IPS-18a (cell line): ENCODE measurements at regions not wholly inside any gene's neighbourhood (a gene's known extent, or its start where the extent isn't known, plus 50 kb on each side); places are given as distances from the start of the nearest gene placed in this dataset.

ENCODE experiments used
- H3K27ac ChIP-seq: one replicate; pipeline ENCODE4 v1.5.1; 2013; ENCODE audit warnings: low read length
- H3K27me3 ChIP-seq: one replicate; pipeline ENCODE4 v1.6.1; 2013; ENCODE audit warnings: mild to moderate bottlenecking, low read length; ENCODE audit not compliant: control insufficient read depth, insufficient read depth
- H3K36me3 ChIP-seq: one replicate; pipeline ENCODE4 v1.6.1; 2013; ENCODE audit warnings: low read depth, low read length; ENCODE audit not compliant: control insufficient read depth
- H3K4me1 ChIP-seq: one replicate; pipeline ENCODE4 v1.6.1; 2013; ENCODE audit warnings: low read depth, low read length; ENCODE audit not compliant: control insufficient read depth
- H3K4me3 ChIP-seq: one replicate; pipeline ENCODE4 v1.5.1; 2013; ENCODE audit warnings: low read length
- H3K9ac ChIP-seq: one replicate; pipeline ENCODE4 v1.6.1; 2013; ENCODE audit warnings: mild to moderate bottlenecking, low read length, moderate library complexity
- H3K9me3 ChIP-seq: one replicate; pipeline ENCODE4 v1.6.1; 2013; ENCODE audit warnings: low read depth, low read length; ENCODE audit not compliant: control insufficient read depth

GRCh38 chr5:121503111-121503840 is 348.4 kb upstream of the FTMT start:
- Histone ChIP-seq H3K9me3 (no peaks in the 10 kb centered on the region), H3K4me1 (peaks cover 28% of the 10 kb centered on the region), H3K36me3 (no peaks in the 10 kb centered on the region), H3K9ac (no peak overlapping the region), H3K4me3 (no peak overlapping the region), H3K27me3 (no peaks in the 10 kb centered on the region), H3K27ac (no peak overlapping the region)

GRCh38 chr5:121516997-121517396 is 334.7 kb upstream of the FTMT start:
- Histone ChIP-seq H3K27ac (no peak overlapping the region), H3K4me1 (no peaks in the 10 kb centered on the region), H3K36me3 (no peaks in the 10 kb centered on the region), H3K4me3 (no peak overlapping the region), H3K9me3 (no peaks in the 10 kb centered on the region), H3K27me3 (no peaks in the 10 kb centered on the region), H3K9ac (no peak overlapping the region)

DNA sequence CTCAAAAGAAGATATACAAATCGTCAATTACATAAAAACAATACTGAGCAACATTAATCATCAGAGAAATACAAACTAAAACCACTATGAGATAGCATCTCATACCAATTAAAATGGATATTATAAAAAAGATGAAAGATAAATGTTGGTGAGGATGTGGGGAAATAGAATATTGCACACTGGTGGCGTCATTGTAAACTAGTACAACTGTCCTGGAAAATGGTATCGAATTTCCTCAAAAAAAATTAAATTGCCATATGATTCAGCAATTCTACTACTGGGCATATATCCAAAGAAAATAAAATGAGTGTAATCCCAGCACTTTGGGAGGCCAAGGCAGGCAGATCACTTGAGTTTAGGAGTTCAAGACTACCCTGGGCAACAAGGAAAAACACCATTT is 326.0 kb upstream of the FTMT start:
- Histone ChIP-seq H3K9ac (no peak overlapping the region), H3K9me3 (no peaks in the 10 kb centered on the region), H3K36me3 (no peaks in the 10 kb centered on the region), H3K27ac (no peak overlapping the region), H3K4me1 (no peaks in the 10 kb centered on the region), H3K27me3 (no peaks in the 10 kb centered on the region), H3K4me3 (no peak overlapping the region)

GRCh38 chr5:121526908-121527307 is 324.8 kb upstream of the FTMT start:
- H3K4me1 ChIP-seq, result no peaks in the 10 kb centered on the region
- H3K9ac ChIP-seq, result no peak overlapping the region
- no peaks in the 10 kb centered on the region for H3K9me3 ChIP-seq
- H3K36me3 ChIP-seq, result no peaks in the 10 kb centered on the region
- H3K4me3 ChIP-seq, result no peak overlapping the region
- no peak overlapping the region for H3K27ac ChIP-seq
- H3K27me3 ChIP-seq, result no peaks in the 10 kb centered on the region

DNA sequence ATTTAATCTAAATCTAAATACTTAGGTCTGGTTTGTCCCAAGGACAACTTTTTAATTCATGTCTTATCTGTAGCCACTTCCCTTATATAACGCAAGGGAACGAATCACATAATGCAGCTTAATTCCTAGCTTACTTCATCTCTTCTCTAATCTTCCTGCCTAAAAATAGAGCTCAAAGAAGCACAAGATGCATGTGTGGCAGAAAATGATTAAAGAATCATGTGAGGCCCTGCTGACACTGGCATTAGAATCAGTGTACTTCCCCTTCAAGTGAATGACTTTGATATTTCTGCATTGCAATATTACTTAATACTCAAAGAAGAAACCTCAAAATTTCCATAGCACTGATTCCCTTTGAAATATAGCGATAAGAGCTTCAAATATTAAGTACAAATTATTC is 317.9 kb upstream of the FTMT start:
- H3K36me3 ChIP-seq, result no peaks in the 10 kb centered on the region
- H3K9ac ChIP-seq, result no peak overlapping the region
- no peaks in the 10 kb centered on the region for H3K4me1 ChIP-seq
- H3K4me3 ChIP-seq, result no peak overlapping the region
- no peaks in the 10 kb centered on the region for H3K27me3 ChIP-seq
- H3K9me3 ChIP-seq, result no peaks in the 10 kb centered on the region
- no peak overlapping the region for H3K27ac ChIP-seq

DNA sequence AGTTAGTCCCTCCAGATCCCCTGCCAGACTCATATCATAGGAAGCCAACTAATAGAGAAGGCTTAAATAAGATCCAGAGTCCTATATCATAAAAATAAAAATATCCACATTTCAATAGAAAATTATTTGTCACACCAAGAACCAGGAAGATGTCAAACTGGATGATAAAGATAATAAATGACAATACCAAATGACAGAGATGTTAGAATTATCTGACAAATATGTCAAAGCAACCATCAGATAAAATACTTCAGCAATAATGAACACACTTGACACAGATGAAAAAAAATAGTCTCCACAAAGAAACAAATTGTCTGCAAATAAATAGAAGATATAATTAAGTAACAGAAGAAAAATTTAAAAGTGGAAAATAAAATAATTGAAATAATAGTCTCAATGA is 300.7 kb upstream of the FTMT start:
- H3K27ac ChIP-seq, result no peak overlapping the region
- no peaks in the 10 kb centered on the region for H3K9me3 ChIP-seq
- no peak overlapping the region for H3K9ac ChIP-seq
- no peaks in the 10 kb centered on the region for H3K27me3 ChIP-seq
- no peak overlapping the region for H3K4me3 ChIP-seq
- H3K36me3 ChIP-seq, result no peaks in the 10 kb centered on the region
- H3K4me1 ChIP-seq, result no peaks in the 10 kb centered on the region

DNA sequence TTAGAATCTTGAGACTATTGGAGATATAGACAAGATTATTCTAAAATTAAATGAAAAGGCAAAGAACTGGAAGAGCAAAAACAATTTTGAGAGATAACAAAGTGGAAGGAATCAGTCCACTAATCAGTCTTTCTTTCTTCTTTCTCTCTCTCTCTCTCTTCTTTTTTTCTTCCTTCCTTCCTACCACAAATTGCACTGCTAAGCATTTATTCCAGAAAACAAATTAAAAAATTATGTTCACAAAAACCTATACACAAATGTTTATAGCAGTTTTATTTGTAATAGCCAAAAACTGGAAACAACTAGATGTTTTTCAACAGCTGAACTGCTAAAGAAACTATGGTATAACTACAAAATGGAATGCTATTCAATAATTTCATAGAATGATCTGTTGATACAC is 291.9 kb upstream of the FTMT start:
- H3K36me3 ChIP-seq, result no peaks in the 10 kb centered on the region
- no peak overlapping the region for H3K9ac ChIP-seq
- H3K4me1 ChIP-seq, result no peaks in the 10 kb centered on the region
- H3K27ac ChIP-seq, result no peak overlapping the region
- no peak overlapping the region for H3K4me3 ChIP-seq
- H3K27me3 ChIP-seq, result no peaks in the 10 kb centered on the region
- H3K9me3 ChIP-seq, result no peaks in the 10 kb centered on the region

- Histone ChIP-seq H3K4me1 (no peaks in the 10 kb centered on the region), H3K9me3 (no peaks in the 10 kb centered on the region), H3K27me3 (no peaks in the 10 kb centered on the region), H3K9ac (no peak overlapping the region), H3K4me3 (no peak overlapping the region), H3K27ac (no peak overlapping the region), H3K36me3 (no peaks in the 10 kb centered on the region)
Observed at GRCh38 chr5:121572061-121572460, 279.6 kb upstream of the FTMT start.

GRCh38 chr5:121573721-121574382 is 277.8 kb upstream of the FTMT start:
- H3K9ac ChIP-seq, result no peak overlapping the region
- H3K4me3 ChIP-seq, result no peak overlapping the region
- H3K4me1 ChIP-seq, result no peaks in the 10 kb centered on the region
- H3K27ac ChIP-seq, result no peak overlapping the region
- H3K36me3 ChIP-seq, result no peaks in the 10 kb centered on the region
- H3K27me3 ChIP-seq, result no peaks in the 10 kb centered on the region
- no peaks in the 10 kb centered on the region for H3K9me3 ChIP-seq

DNA sequence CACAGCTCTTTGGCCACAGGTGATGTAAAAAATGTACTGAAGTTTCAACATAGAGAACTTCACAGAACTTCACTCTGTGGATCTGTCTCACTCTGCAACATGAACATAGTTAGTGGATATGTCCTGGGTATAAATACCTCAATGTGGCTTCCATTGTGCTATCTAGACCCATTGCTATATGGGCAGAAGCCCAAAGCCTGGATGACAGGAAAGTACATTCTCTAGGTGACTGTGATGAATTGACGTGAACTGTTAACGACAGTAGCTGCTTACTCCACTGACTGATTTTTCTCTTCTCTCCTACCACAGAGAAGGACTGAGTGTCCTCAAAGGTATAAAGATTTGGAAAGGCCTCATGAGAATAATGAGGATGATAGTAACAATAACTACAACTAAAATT is 270.1 kb upstream of the FTMT start:
- Histone ChIP-seq H3K27me3 (no peaks in the 10 kb centered on the region), H3K27ac (no peak overlapping the region), H3K4me1 (no peaks in the 10 kb centered on the region), H3K36me3 (no peaks in the 10 kb centered on the region), H3K9ac (no peak overlapping the region), H3K9me3 (no peaks in the 10 kb centered on the region), H3K4me3 (no peak overlapping the region)

- no peaks in the 10 kb centered on the region for H3K36me3 ChIP-seq
- peaks cover 4% of the 10 kb centered on the region for H3K9me3 ChIP-seq
- H3K4me1 ChIP-seq, result no peaks in the 10 kb centered on the region
- no peak overlapping the region for H3K27ac ChIP-seq
- H3K4me3 ChIP-seq, result no peak overlapping the region
- H3K27me3 ChIP-seq, result no peaks in the 10 kb centered on the region
- no peak overlapping the region for H3K9ac ChIP-seq
Observed at GRCh38 chr5:121596882-121597281, 254.8 kb upstream of the FTMT start.

DNA sequence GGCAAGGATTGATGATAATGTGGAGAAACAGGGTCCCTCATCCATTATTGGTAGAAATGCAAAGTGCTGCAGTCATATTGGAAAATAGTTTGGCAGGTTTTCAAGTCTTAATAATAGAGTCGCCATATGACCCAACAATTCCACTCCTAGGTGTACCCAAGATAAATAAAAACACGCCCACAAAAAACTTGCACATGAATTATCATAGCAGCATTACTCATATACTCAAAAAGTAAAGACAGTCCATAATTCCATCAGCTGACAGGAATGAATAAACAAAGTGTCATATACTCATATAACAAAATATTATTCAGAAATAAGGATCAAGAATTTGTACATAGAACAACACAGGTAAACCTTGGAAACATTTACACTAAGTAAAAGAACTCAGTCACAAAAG is 242.9 kb upstream of the FTMT start:
- Histone ChIP-seq H3K27ac (no peak overlapping the region), H3K36me3 (no peaks in the 10 kb centered on the region), H3K4me3 (no peak overlapping the region), H3K9ac (no peak overlapping the region), H3K9me3 (no peaks in the 10 kb centered on the region), H3K4me1 (no peaks in the 10 kb centered on the region), H3K27me3 (no peaks in the 10 kb centered on the region)
